GM12801 (cell line): ENCODE measurements at regions not wholly inside any gene's neighbourhood (a gene's known extent, or its start where the extent isn't known, plus 50 kb on each side); places are given as distances from the start of the nearest gene placed in this dataset.

Experiments used
- CTCF ChIP-seq: IDR thresholded peaks from one replicate; pipeline ENCODE4 v1.5.1; 2011; ENCODE audit warnings: control low read depth; ENCODE audit not compliant: insufficient read length; ENCODE audit errors: extremely low read depth

GRCh38 chr10:109790647-109791046, 132.7 kb downstream of the XPNPEP1 start:
- no peak for TF ChIP-seq CTCF

- no peak for TF ChIP-seq CTCF
Observed at GRCh38 chr10:109784236-109784635, 139.1 kb downstream of the XPNPEP1 start.

GRCh38 chr10:109783286-109783685, 140.0 kb downstream of the XPNPEP1 start:
- no peak for TF ChIP-seq CTCF

- TF ChIP-seq CTCF = no peak
Observed at GRCh38 chr10:109780997-109781396, 142.3 kb downstream of the XPNPEP1 start.

GRCh38 chr10:109778993-109779392, 144.3 kb downstream of the XPNPEP1 start:
- no peak for TF ChIP-seq CTCF

GRCh38 chr10:109774121-109774440, 149.2 kb downstream of the XPNPEP1 start:
- no peak for TF ChIP-seq CTCF

GRCh38 chr10:109773288-109774120, 149.8 kb downstream of the XPNPEP1 start:
- no peak for TF ChIP-seq CTCF
